ELR (cell line): ENCODE measurements at regions not wholly inside any gene's neighbourhood (a gene's known extent, or its start where the extent isn't known, plus 50 kb on each side); places are given as distances from the start of the nearest gene placed in this dataset.
A peak's percentile ranks its signal among the peaks of the same experiment; 100 is the strongest.
"Not testable (repeated sequence)": the region's sequence is repeated elsewhere in the genome, so short reads cannot be mapped to it uniquely, and the experiment has no call there.

Experiments
- DNase-seq: peaks from one replicate; pipeline ENCODE4 v3.0.0-alpha.2; 2015; ENCODE audit warnings: low read depth

- no peak for DNase-seq
Observed at GRCh38 chr3:152581951-152582350, 253.0 kb upstream of the P2RY1 start.

GRCh38 chr3:152583963-152584362, 251.0 kb upstream of the P2RY1 start:
- no peak for DNase-seq

DNA sequence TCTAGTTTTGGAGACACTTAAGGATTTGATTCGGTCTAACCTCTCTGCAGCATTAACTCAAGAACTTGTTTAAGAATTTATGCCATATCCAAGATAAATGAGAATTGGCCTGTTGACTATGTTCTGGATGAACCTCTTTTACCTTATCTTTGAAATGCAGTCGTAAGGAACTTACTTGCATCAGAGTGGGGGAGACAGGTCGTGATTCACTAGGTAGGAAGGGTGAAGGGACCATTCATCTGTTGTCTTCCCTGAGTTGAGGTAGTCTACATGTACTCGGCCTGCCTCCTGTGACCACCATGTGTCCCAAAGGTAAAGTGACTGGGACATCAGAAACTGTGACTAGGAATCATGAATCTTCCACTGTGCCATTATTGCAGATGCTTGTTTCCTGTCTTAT, 248.0 kb upstream of the P2RY1 start:
- no peak for DNase-seq

DNA sequence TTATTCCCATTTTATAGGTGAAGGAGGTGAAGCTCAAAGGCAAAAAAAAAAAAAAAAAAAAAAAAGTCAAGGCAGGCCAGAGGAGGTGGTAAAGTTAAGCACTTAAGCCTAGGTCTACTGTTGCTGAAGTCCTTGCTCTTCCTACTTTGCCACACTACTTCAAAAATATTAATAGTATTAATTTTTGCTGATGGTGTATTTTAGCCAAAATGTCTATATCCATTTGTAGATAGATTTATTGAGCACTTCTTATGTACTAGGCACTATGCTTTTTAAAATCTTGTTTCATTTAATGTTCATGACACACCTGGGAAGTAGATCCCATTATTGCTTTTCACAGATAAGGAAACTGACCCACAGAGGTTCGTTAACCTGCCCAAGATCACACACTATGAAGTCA, 247.1 kb upstream of the P2RY1 start:
- DNase-seq, result no peak

- no peak for DNase-seq
Observed at GRCh38 chr3:152589644-152590043, 245.3 kb upstream of the P2RY1 start.

- DNase-seq, result no peak
Observed at GRCh38 chr3:152591515-152591914, 243.4 kb upstream of the P2RY1 start.

- DNase-seq, result no peak
Observed at GRCh38 chr3:152593242-152593641, 241.7 kb upstream of the P2RY1 start.

DNA sequence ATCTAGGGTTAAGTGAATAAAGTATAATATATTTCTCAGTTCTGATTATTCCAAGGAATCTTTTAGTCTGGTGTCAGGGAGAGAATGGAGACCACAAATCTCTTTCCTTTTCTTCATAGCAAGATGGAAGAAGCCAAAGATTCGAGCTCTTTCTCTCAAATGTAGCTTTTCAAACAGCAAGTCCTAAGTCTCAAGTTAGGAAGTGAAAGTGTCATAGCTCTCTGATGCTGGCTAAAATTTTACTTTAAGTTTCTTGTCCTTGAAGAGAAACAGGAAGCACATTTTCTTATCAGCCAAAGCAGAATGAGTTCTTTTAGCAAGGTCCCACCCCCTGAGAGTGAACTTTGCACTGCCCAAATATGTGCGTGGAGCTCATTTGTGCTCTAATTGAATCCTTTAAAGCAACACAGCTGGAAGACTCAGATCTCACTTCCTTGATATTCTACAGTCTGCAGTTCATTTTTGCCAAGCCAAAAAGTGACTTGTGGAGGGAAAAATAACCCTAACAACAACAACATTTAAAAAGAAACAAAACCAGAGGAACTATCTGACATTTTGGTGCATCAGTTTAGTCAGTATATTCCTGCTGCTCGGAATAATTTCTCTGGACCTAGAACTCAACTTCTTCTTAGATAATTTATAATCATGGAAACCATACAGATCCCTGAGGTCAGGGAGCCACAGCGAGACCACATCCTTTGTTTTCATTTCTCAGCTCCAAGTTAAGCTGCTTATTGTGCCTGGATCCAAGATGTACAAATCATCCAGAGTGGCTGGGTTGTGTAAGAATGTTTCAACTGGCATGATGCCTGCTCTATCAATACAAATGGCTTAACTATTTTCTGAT, 238.7 kb upstream of the P2RY1 start:
- DNase-seq, result peak; percentile 32

- DNase-seq, result not testable (repeated sequence)
Observed at GRCh38 chr3:152596832-152597231, 238.1 kb upstream of the P2RY1 start.

- DNase-seq, result no peak
Observed at GRCh38 chr3:152606146-152606545, 228.8 kb upstream of the P2RY1 start.

DNA sequence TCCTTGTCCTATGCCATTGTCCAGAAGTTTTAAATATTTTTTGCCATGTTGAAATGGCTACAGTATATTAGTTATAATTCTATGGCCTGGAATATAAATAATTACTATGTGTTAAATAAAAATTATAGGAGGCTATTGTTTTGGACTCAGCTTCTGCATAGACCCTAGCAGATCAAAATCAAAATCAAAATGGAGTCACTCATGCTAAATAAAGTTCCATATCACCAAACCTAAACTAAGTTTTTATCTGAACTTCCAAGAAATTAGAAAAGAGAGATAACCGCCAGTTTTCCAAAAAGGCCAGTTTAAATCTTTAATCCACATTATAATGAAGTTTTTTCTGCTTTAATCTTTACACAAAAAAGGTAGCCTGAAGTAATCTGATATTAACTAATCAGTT, 227.8 kb upstream of the P2RY1 start:
- no peak for DNase-seq

GRCh38 chr3:152608696-152609594, 226.0 kb upstream of the P2RY1 start:
- DNase-seq, result no peak

- no peak for DNase-seq
Observed at GRCh38 chr3:152609891-152610290, 225.0 kb upstream of the P2RY1 start.

DNA sequence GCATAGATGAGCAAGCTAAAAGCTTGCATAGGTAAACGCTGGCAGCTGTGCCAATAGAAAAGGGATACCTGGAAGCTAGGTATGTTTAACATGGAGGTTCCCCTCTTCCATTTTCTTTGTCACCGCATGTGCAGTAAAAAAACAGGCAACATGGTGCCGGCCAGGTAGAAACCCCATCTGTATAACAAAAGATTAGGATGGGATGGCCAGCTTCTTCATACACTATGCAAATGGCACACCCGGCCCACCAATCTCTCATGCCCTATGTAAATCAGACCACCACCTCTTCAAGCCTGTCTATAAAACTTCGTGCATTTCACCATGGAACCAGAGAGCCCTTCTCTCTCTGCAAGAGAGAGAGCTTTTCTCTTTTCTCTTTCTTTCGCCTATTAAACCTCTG, 224.3 kb upstream of the P2RY1 start:
- DNase-seq, result no peak

DNA sequence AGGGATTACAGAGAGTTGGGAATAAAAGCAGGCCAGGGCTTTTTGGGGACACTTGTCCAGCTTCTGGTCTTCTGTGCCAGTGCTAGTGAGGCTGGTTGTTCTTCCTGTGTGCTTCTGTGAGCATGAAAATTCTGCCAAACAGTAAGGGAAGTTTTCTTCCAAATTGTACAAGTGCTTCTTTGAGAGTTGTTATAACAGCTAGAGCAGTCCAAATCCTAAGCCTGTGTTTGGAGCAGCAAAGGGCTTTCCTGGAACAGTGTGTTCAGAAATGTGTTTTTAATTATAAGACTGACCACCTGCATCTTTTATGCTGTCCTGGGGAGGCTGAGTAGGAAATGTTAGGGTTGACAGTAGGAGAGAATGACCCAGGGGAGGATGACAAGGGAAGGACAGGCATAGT, 223.0 kb upstream of the P2RY1 start:
- no peak for DNase-seq

- no peak for DNase-seq
Observed at GRCh38 chr3:152613851-152614250, 221.1 kb upstream of the P2RY1 start.

DNA sequence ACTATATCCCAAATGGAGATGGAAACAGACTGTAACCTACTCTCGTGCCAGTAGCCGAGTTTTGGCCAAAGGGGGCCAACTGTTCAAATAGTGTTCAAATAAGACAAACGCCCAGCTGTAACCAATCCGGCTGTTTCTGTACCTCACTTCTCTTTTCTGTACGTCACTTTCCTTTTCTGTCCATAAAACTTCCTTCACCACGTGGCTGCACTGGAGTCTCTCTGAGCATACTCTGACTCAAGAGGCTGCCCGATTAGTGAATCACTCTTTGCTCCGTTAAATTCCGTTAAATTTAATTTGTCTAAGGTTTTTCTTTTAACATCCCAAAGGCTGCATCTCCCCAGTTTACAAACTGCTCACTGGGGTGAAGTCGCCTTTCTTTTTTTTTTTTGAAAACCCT, 219.2 kb upstream of the P2RY1 start:
- DNase-seq, result peak; percentile 42

- no peak for DNase-seq
Observed at GRCh38 chr3:152617609-152618008, 217.3 kb upstream of the P2RY1 start.

GRCh38 chr3:152618529-152618928, 216.4 kb upstream of the P2RY1 start:
- no peak for DNase-seq

DNA sequence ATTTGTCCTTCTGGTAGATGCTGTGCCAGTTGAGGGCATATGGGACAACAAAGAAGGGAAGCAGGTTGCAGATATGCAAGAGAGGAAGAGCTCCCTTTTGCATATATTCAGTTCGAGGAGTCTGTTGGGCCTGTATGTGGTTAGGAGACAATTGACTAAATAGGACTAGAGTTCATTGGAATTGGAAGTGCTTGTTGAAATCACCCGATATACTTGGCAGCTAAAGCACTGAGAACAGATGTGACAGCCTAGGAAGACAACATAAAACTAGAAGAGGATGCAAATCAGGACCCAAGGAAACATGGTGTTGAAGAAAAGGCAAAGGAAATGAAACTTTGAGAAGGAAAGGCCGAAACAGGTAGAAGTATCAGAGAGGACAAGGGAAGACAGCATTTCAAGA, 215.2 kb upstream of the P2RY1 start:
- DNase-seq, result no peak

DNA sequence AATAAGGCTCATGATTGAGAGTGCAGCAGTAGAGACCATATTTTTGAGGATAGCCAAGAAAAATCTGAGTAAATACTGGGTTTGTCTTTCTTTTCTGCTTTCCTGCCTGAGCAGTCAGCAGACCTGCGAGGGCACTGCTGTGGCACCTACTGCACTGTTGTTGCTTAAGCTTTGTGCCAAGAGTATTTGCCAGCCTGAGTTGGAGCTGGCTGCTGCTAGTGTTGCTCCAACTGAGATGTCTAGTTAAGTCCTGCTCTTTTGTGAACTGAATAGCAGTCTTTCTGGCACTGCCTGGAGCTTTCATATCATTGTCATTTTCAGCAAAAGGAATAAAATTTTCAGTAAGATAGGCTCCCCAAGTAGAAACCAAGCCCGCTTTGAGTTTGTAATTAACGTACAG, 214.5 kb upstream of the P2RY1 start:
- no peak for DNase-seq

- DNase-seq, result no peak
Observed at GRCh38 chr3:152621006-152621868, 213.7 kb upstream of the P2RY1 start.
